HuH-7 (cell line): ENCODE measurements at regions not wholly inside any gene's neighbourhood (a gene's known extent, or its start where the extent isn't known, plus 50 kb on each side); places are given as distances from the start of the nearest gene placed in this dataset.

Experiments
- DNase-seq: peaks from one replicate; pipeline ENCODE4 v3.0.0; 2011; ENCODE audit warnings: low spot score

- DNase-seq: no peak
Measured at GRCh38 chr1:56417646-56418045, 161.7 kb downstream of the PLPP3 start.

GRCh38 chr1:56416495-56416894 lies 162.9 kb downstream of the PLPP3 start:
- DNase-seq: no peak

- DNase-seq: no peak
Measured at GRCh38 chr1:56415720-56416119, 163.6 kb downstream of the PLPP3 start.

- DNase-seq: no peak
Measured at GRCh38 chr1:56415258-56415657, 164.1 kb downstream of the PLPP3 start.

- peak; percentile 28 for DNase-seq
Measured at GRCh38 chr1:56414728-56415224, 164.6 kb downstream of the PLPP3 start.

GRCh38 chr1:56413671-56414199 lies 165.6 kb downstream of the PLPP3 start:
- no peak for DNase-seq

GRCh38 chr1:56411484-56412180 lies 167.7 kb downstream of the PLPP3 start:
- DNase-seq: no peak

- DNase-seq: no peak
Measured at GRCh38 chr1:56411021-56411420, 168.3 kb downstream of the PLPP3 start.

GRCh38 chr1:56410405-56410804 lies 169.0 kb downstream of the PLPP3 start:
- no peak for DNase-seq

- no peak for DNase-seq
Measured at GRCh38 chr1:56409112-56409691, 170.2 kb downstream of the PLPP3 start.

GRCh38 chr1:56406821-56407220 lies 172.5 kb downstream of the PLPP3 start:
- DNase-seq: no peak

- no peak for DNase-seq
Measured at GRCh38 chr1:56404561-56405030, 174.8 kb downstream of the PLPP3 start.

GRCh38 chr1:56404066-56404465 lies 175.3 kb downstream of the PLPP3 start:
- no peak for DNase-seq

- DNase-seq: no peak
Measured at GRCh38 chr1:56403321-56403720, 176.0 kb downstream of the PLPP3 start.

GRCh38 chr1:56401191-56401590 lies 178.2 kb downstream of the PLPP3 start:
- no peak for DNase-seq

- no peak for DNase-seq
Measured at GRCh38 chr1:56400526-56400925, 178.8 kb downstream of the PLPP3 start.

GRCh38 chr1:56399795-56400194 lies 179.6 kb downstream of the PLPP3 start:
- no peak for DNase-seq

- DNase-seq: no peak
Measured at GRCh38 chr1:56399326-56399725, 180.0 kb downstream of the PLPP3 start.

- no peak for DNase-seq
Measured at GRCh38 chr1:56397811-56398231, 181.5 kb downstream of the PLPP3 start.

- no peak for DNase-seq
Measured at GRCh38 chr1:56397409-56397808, 182.0 kb downstream of the PLPP3 start.

- DNase-seq: no peak
Measured at GRCh38 chr1:56396581-56396980, 182.8 kb downstream of the PLPP3 start.

GRCh38 chr1:56395776-56396175 lies 183.6 kb downstream of the PLPP3 start:
- no peak for DNase-seq

- DNase-seq: no peak
Measured at GRCh38 chr1:56394298-56394697, 185.1 kb downstream of the PLPP3 start.
